ENCODE measurements at regions not wholly inside any gene's neighbourhood (a gene's known extent, or its start where the extent isn't known, plus 50 kb on each side); places are given as distances from the start of the nearest gene placed in this dataset.

GRCh38 chr4:160021870-160022269, 919.0 kb downstream of the RAPGEF2 start:
- Histone ChIP-seq H3K4me1 (no peaks in the 10 kb centered on the region), H3K27ac (no peak overlapping the region), H3K9me3 (no peaks in the 10 kb centered on the region), H3K27me3 (no peaks in the 10 kb centered on the region), H3K36me3 (no peaks in the 10 kb centered on the region), H3K4me3 (no peak overlapping the region)
- intact Hi-C loops (cut with DNase I) = no loop called here
- no peak for TF ChIP-seq CTCF (IDR thresholded peaks at IDR 0.05)
- DNase-seq (ENCODE audit: low spot score in 2 of 2) = no peak

- H3K9me3 ChIP-seq = no peaks in the 10 kb centered on the region
- H3K4me1 ChIP-seq = no peaks in the 10 kb centered on the region
- no peak overlapping the region for H3K4me3 ChIP-seq
- no peak overlapping the region for H3K27ac ChIP-seq
- TF ChIP-seq CTCF (IDR thresholded peaks at IDR 0.05) = no peak
- no peak for DNase-seq (ENCODE audit: low spot score in 2 of 2)
- no peaks in the 10 kb centered on the region for H3K36me3 ChIP-seq
- H3K27me3 ChIP-seq = no peaks in the 10 kb centered on the region
- intact Hi-C loops (cut with DNase I) = no loop called here
Observed at GRCh38 chr4:160026721-160027120, 923.8 kb downstream of the RAPGEF2 start.

GRCh38 chr4:160034501-160034900, 931.6 kb downstream of the RAPGEF2 start:
- Histone ChIP-seq H3K36me3 (no peaks in the 10 kb centered on the region), H3K9me3 (no peaks in the 10 kb centered on the region), H3K4me1 (no peaks in the 10 kb centered on the region), H3K27ac (no peak overlapping the region), H3K27me3 (no peaks in the 10 kb centered on the region), H3K4me3 (no peak overlapping the region)
- intact Hi-C loops (cut with DNase I) = no loop called here
- TF ChIP-seq CTCF (IDR thresholded peaks at IDR 0.05) = no peak
- no peak for DNase-seq (ENCODE audit: low spot score in 2 of 2)

GRCh38 chr4:160038615-160039014, 935.7 kb downstream of the RAPGEF2 start:
- no peaks in the 10 kb centered on the region for H3K9me3 ChIP-seq
- no peak for TF ChIP-seq CTCF (IDR thresholded peaks at IDR 0.05)
- no peak for DNase-seq (ENCODE audit: low spot score in 2 of 2)
- H3K36me3 ChIP-seq = no peaks in the 10 kb centered on the region
- intact Hi-C loops (cut with DNase I) = no loop called here
- H3K27me3 ChIP-seq = no peaks in the 10 kb centered on the region
- no peak overlapping the region for H3K27ac ChIP-seq
- no peak overlapping the region for H3K4me3 ChIP-seq
- no peaks in the 10 kb centered on the region for H3K4me1 ChIP-seq

- H3K27me3 ChIP-seq = no peaks in the 10 kb centered on the region
- H3K4me1 ChIP-seq = no peaks in the 10 kb centered on the region
- H3K27ac ChIP-seq = no peak overlapping the region
- H3K4me3 ChIP-seq = no peak overlapping the region
- no peak for TF ChIP-seq CTCF (IDR thresholded peaks at IDR 0.05)
- H3K9me3 ChIP-seq = no peaks in the 10 kb centered on the region
- H3K36me3 ChIP-seq = no peaks in the 10 kb centered on the region
- DNase-seq (ENCODE audit: low spot score in 2 of 2) = no peak
- intact Hi-C loops (cut with DNase I) = no loop called here
Observed at GRCh38 chr4:160044693-160045092, 941.8 kb downstream of the RAPGEF2 start.

All from ascending aorta (tissue), 2 donors.